NCI-H1417 (cell line): ENCODE measurements at regions not wholly inside any gene's neighbourhood (a gene's known extent, or its start where the extent isn't known, plus 50 kb on each side); places are given as distances from the start of the nearest gene placed in this dataset.

Experiments used
- DNase-seq, 3 experiments: peaks; one replicate each; lab custom pipeline; 2025; lab: John Stamatoyannopoulos, UW

DNA sequence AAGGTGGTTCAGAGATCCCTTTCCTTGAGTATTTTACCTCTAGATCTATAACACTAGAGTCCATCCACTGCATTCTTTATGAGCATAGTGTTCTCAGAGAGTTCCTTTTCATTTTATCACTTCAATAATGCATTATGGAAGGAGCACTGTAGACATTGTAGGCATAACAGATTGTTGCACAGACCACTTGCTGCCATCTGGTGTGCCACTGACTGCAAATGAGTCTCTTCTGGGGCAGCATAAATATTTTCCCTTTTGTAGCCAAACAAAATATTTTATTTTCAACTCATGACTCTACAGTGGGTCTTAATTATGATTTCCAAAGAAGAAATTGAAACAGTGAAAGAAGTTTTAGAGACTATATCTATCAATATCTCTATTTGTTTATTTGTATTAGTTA lies 290.4 kb downstream of the OLFM3 start:
- no peak for DNase-seq

DNA sequence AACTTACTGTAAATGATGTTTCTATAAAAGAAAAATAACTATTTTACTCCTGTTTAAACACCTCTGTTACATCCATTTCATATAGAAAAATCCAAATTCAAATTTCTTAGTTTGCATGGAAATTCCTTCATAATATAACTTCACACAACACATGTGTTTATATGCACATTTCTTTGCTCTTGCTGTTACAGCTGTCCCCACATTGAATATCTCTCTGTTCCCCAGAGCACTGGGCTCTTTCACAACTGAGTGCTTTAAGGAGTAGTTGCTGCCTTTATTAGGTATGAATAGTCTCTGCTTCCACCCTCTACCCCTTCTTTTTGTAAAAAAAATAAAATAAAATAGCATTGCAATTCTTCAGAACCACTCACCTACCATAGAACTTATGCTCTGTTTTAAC lies 287.0 kb downstream of the OLFM3 start:
- no peak for DNase-seq

DNA sequence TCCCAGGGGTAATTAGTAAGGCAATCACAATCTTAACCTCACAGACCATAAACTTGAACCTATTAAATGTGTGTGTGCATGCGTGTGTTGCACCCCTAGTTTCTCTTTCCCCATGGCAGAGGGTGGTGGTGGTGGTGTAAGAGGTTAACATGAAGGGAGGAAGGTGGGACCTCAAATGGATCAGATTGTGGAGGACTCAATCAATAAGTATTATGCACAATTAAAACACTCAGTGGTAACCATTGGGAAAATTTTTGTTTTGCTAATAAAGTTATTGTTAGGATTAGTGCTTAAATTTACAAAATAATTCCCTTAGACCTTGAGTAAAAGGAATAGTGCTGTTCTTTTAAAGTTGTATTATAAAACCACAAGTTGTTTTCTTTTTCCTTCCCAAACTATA lies 283.0 kb downstream of the OLFM3 start:
- DNase-seq: no peak

DNA sequence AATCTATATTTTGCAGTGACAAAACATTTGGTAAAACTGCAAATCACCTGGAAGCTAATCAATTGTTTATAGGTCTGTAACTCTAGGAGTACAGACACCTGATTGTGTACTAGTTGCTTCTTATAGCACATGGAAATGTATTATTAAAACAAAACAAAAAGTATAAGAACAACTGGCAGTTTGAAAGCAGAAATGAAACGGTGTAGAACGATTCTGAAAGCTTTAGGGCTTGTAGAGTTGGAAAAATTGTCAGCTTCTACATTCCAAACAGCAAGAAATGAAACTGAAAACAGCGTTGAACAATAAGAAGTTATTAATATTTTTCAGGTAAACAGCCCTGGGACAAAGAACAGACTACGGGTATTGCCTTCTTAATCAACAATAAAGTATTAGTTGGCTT lies 273.3 kb downstream of the OLFM3 start:
- no peak for DNase-seq

DNA sequence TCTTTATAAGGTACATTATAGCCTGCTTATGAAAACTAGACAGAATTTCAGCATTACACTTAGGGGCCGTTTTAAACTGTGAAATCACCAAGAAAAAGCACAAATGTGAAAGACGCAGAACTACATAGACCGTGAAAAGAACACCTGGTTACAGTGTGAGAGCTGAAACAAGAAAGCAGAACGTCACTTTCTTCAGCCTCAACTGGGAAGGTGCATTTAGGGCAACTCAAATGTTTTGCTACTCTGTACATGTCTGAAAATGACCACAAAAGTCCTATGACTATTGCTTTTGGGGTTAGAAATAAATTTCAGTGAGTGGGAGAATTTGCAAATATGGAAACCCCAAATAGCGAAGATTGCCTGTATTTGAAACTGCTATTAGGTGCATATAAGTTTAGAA lies 268.7 kb downstream of the OLFM3 start:
- DNase-seq: no peak

DNA sequence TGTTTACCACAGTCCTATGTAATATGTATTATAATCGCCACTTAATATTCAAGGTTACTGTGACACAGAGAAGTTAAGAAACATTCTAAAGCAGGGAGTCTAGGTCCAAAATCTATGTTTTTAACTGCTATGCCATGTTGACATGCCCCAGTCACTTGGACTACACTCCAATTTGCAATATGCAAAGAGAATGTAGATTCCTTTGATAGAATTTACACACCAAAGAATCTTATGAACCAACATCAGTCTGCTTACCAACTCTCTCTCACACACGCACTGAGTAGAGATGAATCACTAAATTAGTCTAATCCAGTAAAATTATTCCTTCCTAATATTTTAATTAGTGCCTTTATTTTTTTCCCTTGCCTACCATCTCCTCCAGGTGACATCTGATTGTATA lies 266.2 kb downstream of the OLFM3 start:
- no peak for DNase-seq

DNA sequence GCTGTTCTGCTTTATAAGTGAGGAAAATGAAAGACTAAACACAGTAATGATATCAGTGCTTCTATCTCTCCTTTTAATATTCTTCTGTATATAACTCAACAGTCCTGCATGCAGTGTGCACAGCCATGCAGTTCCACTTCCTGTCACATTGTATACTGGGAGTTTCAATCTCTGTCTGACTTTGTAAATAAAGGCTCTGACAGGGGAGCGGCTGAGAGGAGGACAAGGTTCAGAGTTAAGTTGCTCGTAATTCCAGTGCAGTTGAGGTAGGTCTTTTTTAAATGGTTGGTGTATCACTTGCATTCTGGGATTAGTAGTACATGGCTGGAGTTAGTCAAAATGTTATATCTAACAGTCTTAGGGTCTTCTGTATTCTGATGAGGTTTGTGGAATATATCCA lies 264.5 kb downstream of the OLFM3 start:
- no peak for DNase-seq

DNA sequence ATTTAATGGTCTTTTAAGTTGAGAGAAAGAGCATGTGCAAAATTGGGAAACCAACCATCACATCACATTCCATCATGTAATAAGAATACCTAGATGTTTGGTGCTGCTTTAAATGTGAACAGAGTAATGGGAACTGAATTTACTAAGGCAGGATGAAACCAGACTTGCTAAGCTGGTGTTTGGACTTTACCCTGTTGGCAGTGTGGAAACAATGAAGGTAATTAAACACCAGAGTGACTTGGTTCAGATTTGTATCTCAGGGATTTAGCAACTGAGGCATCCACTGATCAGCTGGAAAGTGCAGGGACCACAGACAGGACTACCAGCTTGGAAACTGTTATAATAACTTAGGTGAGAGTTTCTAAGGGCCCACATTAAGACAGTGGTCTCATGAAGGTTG lies 263.4 kb downstream of the OLFM3 start:
- no peak for DNase-seq

DNA sequence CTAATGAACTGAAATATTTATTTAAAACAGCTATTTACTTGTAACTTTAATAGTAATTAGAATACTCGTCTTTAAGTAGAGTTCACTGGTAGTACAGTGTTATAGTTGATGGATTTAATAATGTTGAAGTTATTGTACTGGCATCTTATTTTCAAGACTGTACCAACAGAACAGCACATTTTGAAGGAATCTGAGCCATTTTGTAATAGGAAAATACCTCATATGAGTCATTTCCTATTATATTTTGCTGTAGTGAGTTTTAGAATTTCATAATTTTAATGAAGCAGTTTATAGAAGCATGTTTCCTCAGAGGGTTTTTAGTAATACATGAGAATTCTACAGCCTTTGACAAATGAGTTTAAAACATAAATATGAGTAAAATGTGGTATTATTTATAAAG lies 258.3 kb downstream of the OLFM3 start:
- no peak for DNase-seq

DNA sequence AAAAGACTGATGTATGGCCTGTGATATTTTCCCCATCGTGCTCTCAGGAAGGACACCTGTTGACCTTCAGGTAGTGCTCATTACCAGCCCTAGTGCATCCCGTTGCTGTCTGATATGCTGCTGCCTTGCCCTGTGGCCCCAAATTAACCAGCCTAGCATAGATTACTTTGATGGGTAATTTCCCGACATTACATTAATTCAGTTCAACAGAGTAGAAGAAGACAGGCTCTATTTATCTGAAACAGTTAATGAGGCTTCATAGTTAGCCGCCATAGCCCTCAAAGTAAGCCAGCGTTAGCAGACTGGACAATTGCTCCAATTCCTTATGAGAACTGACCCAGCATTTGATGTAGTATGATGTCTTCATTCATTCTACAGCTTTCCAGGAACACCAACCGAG lies 257.6 kb downstream of the OLFM3 start:
- no peak for DNase-seq

DNA sequence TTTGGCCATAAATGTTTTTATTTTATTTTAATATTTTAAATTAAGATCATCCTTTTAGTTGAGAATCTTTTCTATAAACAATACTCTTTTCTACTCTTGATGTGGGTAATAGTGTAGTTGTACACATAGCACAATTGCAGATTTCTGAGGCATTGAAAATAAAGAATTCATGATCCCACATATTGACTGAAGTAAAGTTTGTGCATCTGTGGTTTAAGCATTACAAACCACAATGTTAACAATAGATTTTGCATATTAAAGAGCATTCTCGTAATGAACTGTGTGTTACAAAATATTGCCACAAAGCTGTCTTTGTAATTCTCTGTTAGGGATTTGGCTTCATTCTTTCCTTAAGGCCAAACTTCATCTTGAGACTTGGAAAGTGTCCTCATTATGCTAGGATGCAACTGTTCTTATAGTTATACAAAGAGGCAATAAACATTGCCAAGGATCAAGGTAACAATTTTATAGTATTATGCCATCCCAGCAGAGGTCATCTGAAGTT lies 256.8 kb downstream of the OLFM3 start:
- DNase-seq: no peak

DNA sequence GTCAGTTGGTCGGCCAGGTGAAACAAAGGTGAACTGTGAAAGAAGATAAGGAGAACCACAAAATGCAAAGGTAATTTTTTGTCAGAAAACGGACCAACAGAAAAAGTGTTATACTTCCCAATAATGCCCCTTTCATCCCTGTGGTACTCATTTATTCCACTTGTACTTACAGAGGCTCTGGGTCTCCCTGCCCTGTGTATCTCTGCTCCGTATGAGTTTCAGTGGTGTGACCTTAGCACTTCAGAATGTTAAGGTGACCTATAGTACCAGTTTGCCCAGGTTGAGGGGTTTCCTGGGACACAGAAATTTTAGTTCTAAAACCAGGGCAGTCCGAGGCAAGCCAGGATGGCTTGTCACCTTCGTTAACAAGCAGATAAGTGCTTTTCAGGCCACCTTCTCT lies 254.8 kb downstream of the OLFM3 start:
- no peak for DNase-seq

DNA sequence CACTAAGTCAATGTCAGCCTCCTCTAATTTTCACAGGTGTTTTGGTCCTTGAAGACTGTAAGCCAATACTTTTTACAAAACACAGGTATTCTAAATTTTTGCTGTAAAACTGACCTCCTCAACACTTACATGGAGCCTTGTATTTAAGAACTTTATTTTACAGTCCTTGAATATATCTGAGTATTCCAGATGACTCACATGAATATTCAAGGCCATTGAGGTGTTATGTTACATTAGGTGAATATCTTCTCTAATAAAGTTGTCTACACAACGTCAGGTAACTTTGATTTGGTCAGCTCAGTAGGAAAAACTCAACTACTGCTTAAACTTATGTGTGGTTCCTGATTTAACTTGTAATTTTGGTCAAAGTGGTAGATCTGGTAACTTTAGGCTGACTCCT lies 254.2 kb downstream of the OLFM3 start:
- no peak for DNase-seq

DNA sequence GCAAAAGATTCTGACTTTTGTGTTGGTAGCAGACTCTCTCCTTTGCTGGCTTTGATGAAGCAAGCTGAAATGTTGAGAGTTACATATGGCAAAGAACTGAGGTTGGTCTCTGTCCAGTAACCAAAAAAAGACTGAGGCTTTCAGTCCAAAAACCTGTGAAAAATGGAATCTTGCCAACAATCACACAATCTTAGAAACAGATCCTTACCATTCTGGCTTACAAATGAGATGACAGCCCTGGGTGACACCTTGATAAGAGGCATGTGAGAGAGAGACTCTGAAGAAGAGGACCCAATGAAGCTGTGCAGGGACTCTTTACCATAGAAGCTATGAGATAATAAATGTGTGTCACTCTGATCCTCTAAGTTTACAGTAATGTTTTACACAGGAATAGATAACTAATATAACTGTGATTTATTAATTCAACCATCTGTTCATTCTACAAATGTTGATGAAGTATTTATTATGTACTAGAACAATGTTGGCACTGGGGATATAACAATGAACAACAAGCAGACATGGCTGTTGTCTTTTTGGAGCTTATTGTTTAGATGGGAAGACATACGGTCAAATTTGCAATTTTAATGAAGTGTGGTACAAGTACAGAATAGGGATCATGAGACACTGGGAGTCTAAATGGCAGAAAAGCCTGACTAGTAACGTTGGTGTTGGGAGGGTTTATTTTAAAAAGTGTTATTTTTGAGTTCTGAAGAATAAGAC lies 251.0 kb downstream of the OLFM3 start:
- no peak for DNase-seq

DNA sequence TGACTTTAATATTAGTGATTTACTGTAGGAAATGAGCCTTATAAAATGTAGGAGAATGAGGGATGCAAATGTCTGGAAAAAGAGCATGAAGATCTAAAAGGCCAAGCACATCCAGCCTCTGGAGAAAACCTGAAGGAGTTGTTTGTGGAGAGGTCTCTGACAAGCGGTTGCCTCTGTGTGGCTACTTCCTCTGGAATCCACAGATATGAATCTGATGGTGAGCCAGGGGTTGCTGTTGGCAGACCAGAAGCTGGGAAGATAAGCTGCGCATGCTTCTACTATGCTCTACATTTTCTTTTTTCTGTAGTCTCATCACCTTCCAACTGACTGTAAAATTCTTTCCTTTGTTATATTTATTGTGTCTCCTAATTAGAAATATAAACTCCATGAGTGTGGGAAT lies 248.6 kb downstream of the OLFM3 start:
- DNase-seq: no peak
